Lower lobe of right lung (tissue), 2 donors: ENCODE measurements at regions not wholly inside any gene's neighbourhood (a gene's known extent, or its start where the extent isn't known, plus 50 kb on each side); places are given as distances from the start of the nearest gene placed in this dataset.

Experiments used
- ATAC-seq, 2 donors: fragments of 200-7000 bp; cut with Tn5 transposase; one replicate each; pipeline ENCODE4 v1.9.1; 2020 to 2022; ENCODE audit warnings: mild to moderate bottlenecking in 2 of 2, moderate library complexity in 2 of 2
- DNase-seq: peaks from one replicate; pipeline ENCODE4 v3.0.0-alpha.2; 2020
- H3K27ac ChIP-seq: fragments of 200-600 bp; one replicate; pipeline ENCODE4 v1.8.0; 2022
- H3K27me3 ChIP-seq: fragments of 200-600 bp; one replicate; pipeline ENCODE4 v1.8.0; 2022; ENCODE audit warnings: low read depth
- H3K36me3 ChIP-seq: fragments of 200-600 bp; one replicate; pipeline ENCODE4 v1.8.0; 2022; ENCODE audit warnings: mild to moderate bottlenecking
- H3K4me1 ChIP-seq: fragments of 200-600 bp; one replicate; pipeline ENCODE4 v1.8.0; 2022
- H3K4me3 ChIP-seq: fragments of 200-600 bp; one replicate; pipeline ENCODE4 v1.8.0; 2022; ENCODE audit warnings: mild to moderate bottlenecking
- H3K9me3 ChIP-seq: fragments of 200-600 bp; one replicate; pipeline ENCODE4 v1.8.0; 2022
- intact Hi-C: fragments of 100-400 bp; cut with DNase I; formaldehyde crosslinking; loops from one replicate; pipeline ENCODE4 v1.11.0; 2022
- TF ChIP-seq, protein P1 (sequence below): fragments of 200-600 bp; IDR thresholded peaks from one replicate; pipeline ENCODE4 v1.8.0; 2022; ENCODE audit warnings: antibody characterized with exemption, mild to moderate bottlenecking
- donor health status: DM: no; HTN: yes; CAD: no; lungs with severe emphysema.

DNA sequence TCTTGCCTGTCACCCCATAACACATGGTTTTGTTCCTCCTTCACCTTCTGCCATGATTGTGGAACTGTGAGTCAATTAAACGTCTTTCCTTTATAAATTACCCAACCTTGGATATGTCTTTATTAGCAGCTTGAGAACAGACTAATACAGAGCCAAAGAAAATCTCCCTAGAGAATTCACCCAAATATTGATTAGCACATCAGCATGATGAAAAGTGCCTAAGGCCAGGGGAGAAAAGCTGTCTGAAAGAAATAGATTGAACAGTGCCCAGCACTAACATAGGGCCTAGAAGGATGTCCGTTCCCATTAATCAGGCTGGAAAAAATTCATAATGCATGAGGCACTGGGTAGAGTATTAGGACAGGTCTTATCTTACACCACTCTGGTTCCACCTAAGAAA is 111.9 kb upstream of the CALN1 start:
- intact Hi-C loops: no loop called here
- ATAC-seq (no peak), DNase-seq (no peak)
- no peaks in the 10 kb centered on the region for H3K36me3 ChIP-seq
- H3K4me3 ChIP-seq: no peak overlapping the region
- H3K9me3 ChIP-seq: no peaks in the 10 kb centered on the region
- TF ChIP-seq, protein P1, sequence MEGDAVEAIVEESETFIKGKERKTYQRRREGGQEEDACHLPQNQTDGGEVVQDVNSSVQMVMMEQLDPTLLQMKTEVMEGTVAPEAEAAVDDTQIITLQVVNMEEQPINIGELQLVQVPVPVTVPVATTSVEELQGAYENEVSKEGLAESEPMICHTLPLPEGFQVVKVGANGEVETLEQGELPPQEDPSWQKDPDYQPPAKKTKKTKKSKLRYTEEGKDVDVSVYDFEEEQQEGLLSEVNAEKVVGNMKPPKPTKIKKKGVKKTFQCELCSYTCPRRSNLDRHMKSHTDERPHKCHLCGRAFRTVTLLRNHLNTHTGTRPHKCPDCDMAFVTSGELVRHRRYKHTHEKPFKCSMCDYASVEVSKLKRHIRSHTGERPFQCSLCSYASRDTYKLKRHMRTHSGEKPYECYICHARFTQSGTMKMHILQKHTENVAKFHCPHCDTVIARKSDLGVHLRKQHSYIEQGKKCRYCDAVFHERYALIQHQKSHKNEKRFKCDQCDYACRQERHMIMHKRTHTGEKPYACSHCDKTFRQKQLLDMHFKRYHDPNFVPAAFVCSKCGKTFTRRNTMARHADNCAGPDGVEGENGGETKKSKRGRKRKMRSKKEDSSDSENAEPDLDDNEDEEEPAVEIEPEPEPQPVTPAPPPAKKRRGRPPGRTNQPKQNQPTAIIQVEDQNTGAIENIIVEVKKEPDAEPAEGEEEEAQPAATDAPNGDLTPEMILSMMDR: no peak
- H3K27me3 ChIP-seq: no peaks in the 10 kb centered on the region
- H3K4me1 ChIP-seq: no peaks in the 10 kb centered on the region
- H3K27ac ChIP-seq: no peak overlapping the region

DNA sequence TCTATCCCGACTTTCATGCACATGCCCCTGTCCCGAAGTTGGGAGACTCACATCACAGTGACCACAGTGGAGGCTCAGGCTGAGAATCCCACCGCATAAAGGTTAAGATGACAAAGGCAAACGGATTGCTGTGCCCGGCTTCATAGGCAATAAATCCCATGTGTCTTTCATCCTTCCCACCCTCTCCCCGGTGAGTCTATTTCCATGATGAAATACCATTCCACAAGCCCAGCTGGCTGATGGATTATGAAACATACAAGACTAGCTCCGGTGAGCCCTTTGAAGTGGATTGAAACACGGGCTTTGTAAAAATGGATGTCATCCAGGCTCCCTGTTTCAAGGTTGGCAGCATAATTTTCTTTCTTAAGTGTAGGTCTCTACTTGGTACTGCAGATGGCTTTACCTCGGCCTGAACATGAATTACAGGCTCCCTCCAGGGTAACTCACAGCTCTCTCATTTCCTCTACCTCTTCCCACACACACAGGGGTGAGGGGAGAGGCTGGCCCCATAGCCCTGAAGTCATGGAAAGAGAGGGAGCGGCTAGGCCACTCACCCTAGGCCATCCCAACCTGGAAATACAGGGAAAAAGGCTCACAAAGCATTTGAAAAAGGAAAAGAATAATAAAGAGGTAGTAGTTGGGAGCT is 92.0 kb upstream of the CALN1 start:
- H3K4me3 ChIP-seq: no peak overlapping the region
- TF ChIP-seq, protein P1: no peak
- intact Hi-C loops: no loop called here
- no peak overlapping the region for H3K27ac ChIP-seq
- H3K36me3 ChIP-seq: no peaks in the 10 kb centered on the region
- H3K9me3 ChIP-seq: no peaks in the 10 kb centered on the region
- H3K4me1 ChIP-seq: no peaks in the 10 kb centered on the region
- DNase-seq: no peak
- no peaks in the 10 kb centered on the region for H3K27me3 ChIP-seq
- ATAC-seq: no peak

DNA sequence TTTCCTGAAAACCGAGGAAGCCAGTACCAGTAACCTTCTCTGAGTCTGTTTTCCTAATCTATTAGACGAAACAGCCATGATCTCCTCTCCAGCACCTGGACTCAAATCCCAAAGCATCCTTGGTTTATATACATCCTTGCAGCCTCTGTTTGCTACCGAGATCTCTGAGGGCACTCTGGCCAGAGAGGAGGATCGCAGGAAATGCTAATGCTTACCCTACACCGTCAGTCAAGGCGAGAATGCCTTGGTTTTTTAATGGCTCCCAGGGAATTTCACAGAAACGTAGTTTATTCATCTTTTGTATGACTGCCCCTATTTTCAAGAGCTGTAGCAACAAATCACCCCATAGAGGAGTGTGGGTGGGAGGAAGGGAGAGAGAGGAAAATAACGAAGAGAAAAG is 91.5 kb upstream of the CALN1 start:
- TF ChIP-seq, protein P1: no peak
- intact Hi-C loops: no loop called here
- no peak for DNase-seq

DNA sequence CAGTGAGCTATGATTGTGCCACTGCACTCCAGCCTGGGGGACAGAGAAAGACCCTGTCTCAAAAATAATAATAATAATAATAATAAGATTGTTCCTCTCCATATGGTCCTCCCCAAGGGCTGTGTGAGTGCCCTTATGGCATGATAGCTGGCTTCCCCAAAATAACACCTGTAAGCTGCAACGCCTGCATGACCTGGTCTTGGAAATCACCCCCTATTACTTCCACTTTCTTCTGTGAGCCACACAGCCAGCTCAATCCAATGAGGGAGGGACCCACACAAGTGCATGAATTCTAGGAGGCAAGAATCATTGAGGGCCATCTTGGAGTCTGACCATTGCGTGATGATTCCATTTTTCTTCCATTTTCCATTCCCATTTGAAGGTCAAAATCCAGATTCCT is 82.7 kb upstream of the CALN1 start:
- H3K9me3 ChIP-seq: peaks cover 7% of the 10 kb centered on the region
- ATAC-seq: no peak
- intact Hi-C loops: no loop called here
- no peaks in the 10 kb centered on the region for H3K36me3 ChIP-seq
- no peak overlapping the region for H3K27ac ChIP-seq
- H3K4me1 ChIP-seq: no peaks in the 10 kb centered on the region
- TF ChIP-seq, protein P1: no peak
- no peaks in the 10 kb centered on the region for H3K27me3 ChIP-seq
- DNase-seq: no peak
- H3K4me3 ChIP-seq: no peak overlapping the region

More for the DNA sequence above, 91.5 kb upstream of the CALN1 start:
- no peaks in the 10 kb centered on the region for H3K9me3 ChIP-seq
- no peaks in the 10 kb centered on the region for H3K36me3 ChIP-seq
- no peak for ATAC-seq
- no peak overlapping the region for H3K27ac ChIP-seq
- H3K27me3 ChIP-seq: no peaks in the 10 kb centered on the region
- H3K4me1 ChIP-seq: no peaks in the 10 kb centered on the region
- no peak overlapping the region for H3K4me3 ChIP-seq

DNA sequence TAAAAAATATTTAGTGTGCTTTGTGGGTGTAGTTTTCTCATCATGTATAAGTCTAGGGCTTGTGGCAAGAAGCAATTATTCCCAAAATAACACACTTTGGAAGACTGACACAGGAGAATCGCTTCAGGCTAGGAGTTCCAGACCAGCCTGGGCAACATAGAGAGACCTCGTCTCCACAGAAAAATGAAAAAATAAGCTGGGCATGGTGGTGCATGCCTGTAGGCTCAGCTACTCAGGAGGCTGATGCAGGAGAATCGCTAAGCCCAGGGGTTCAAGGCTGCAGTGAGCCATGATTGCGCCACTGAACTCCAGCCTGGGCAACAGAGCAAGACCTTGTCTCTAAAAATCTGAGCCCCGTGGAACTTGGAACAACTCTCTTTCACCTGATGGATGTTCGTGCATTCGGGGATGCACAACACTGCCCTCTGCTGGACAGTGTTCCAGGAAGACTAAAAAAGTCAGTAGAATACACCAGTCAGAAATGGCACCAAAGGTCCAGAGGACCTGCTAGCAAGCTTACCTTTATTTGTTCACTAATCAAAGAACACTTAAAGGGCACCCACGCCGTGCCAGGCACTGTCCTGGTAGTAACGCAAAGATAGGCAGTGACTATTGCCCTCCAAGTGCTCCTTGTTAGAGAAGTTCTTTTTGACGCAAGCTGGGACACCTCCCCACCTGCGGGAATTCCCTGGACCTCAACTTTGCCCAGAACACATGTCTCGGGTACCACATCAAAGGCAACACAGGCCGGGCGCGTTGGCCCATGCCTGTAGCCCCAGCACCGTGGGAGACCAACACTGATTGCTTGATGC is 81.9 kb upstream of the CALN1 start:
- no peaks in the 10 kb centered on the region for H3K36me3 ChIP-seq
- TF ChIP-seq, protein P1: peak; percentile 71
- ATAC-seq (peak; percentile 37 to 74), DNase-seq (peak; percentile 56)
- H3K27me3 ChIP-seq: no peaks in the 10 kb centered on the region
- no peaks in the 10 kb centered on the region for H3K4me1 ChIP-seq
- H3K9me3 ChIP-seq: peaks cover 7% of the 10 kb centered on the region
- no peak overlapping the region for H3K27ac ChIP-seq
- no peak overlapping the region for H3K4me3 ChIP-seq
- intact Hi-C loops: no loop called here
